Loucy (cell line): ENCODE measurements at regions not wholly inside any gene's neighbourhood (a gene's known extent, or its start where the extent isn't known, plus 50 kb on each side); places are given as distances from the start of the nearest gene placed in this dataset.

Source experiments
- EZH2phosphoT487 ChIP-seq: fragments of 200-600 bp; IDR thresholded peaks from 2 replicates; pipeline ENCODE4 v1.6.1; 2018; ENCODE audit warnings: antibody characterized with exemption, mild to moderate bottlenecking, moderate library complexity, borderline replicate concordance
- TF ChIP-seq, protein P1 (sequence below): fragments of 200-600 bp; sonication (generic); conservative IDR thresholded peaks from 2 replicates; pipeline ENCODE4 v1.5.1; 2014; ENCODE audit warnings: mild to moderate bottlenecking, antibody characterized with exemption, low read length

DNA sequence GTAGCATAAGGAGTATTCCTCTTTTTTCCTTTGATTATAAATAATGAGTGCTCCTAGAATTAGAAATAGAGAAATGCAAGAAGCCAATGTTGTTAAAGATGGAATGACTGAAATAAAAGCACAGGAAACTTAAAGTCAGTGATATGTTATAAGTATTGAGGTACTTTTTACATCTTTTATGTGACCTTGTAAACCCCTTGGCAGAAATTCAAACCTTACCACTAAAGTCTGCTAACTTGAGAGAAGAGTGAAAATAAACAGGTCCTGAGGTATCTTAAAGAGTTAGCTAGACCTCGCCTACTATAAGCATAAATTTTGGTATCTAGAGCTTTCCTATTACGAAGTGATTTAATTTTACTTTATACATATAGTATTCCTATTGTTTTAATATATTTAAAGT, 188.2 kb downstream of the DKK1 start:
- TF ChIP-seq, protein P1, sequence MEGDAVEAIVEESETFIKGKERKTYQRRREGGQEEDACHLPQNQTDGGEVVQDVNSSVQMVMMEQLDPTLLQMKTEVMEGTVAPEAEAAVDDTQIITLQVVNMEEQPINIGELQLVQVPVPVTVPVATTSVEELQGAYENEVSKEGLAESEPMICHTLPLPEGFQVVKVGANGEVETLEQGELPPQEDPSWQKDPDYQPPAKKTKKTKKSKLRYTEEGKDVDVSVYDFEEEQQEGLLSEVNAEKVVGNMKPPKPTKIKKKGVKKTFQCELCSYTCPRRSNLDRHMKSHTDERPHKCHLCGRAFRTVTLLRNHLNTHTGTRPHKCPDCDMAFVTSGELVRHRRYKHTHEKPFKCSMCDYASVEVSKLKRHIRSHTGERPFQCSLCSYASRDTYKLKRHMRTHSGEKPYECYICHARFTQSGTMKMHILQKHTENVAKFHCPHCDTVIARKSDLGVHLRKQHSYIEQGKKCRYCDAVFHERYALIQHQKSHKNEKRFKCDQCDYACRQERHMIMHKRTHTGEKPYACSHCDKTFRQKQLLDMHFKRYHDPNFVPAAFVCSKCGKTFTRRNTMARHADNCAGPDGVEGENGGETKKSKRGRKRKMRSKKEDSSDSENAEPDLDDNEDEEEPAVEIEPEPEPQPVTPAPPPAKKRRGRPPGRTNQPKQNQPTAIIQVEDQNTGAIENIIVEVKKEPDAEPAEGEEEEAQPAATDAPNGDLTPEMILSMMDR = no peak
- TF ChIP-seq EZH2phosphoT487 = no peak
